ENCODE measurements at regions not wholly inside any gene's neighbourhood (a gene's known extent, or its start where the extent isn't known, plus 50 kb on each side); places are given as distances from the start of the nearest gene placed in this dataset.

DNA sequence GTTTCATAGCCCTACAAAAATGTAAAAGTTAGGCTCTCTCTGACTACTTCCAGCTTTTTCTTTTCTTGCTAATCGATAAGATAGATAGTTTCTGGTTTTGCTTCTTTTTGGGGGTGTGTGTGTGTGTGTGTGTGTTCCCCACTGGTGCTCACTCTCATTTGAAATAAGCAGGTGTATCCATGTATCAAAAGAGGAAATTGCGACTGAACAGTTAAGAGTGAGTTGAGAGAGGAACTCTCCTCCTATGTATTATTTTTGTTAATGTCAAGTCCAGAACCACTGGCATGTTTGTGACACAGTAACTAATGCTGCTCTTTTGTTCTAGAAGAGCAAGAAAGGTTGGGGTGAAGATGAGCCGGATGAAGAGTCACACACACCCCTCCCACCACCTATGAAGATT lies 96.7 kb upstream of the UMPS start (continued):
- TF ChIP-seq, protein P1, sequence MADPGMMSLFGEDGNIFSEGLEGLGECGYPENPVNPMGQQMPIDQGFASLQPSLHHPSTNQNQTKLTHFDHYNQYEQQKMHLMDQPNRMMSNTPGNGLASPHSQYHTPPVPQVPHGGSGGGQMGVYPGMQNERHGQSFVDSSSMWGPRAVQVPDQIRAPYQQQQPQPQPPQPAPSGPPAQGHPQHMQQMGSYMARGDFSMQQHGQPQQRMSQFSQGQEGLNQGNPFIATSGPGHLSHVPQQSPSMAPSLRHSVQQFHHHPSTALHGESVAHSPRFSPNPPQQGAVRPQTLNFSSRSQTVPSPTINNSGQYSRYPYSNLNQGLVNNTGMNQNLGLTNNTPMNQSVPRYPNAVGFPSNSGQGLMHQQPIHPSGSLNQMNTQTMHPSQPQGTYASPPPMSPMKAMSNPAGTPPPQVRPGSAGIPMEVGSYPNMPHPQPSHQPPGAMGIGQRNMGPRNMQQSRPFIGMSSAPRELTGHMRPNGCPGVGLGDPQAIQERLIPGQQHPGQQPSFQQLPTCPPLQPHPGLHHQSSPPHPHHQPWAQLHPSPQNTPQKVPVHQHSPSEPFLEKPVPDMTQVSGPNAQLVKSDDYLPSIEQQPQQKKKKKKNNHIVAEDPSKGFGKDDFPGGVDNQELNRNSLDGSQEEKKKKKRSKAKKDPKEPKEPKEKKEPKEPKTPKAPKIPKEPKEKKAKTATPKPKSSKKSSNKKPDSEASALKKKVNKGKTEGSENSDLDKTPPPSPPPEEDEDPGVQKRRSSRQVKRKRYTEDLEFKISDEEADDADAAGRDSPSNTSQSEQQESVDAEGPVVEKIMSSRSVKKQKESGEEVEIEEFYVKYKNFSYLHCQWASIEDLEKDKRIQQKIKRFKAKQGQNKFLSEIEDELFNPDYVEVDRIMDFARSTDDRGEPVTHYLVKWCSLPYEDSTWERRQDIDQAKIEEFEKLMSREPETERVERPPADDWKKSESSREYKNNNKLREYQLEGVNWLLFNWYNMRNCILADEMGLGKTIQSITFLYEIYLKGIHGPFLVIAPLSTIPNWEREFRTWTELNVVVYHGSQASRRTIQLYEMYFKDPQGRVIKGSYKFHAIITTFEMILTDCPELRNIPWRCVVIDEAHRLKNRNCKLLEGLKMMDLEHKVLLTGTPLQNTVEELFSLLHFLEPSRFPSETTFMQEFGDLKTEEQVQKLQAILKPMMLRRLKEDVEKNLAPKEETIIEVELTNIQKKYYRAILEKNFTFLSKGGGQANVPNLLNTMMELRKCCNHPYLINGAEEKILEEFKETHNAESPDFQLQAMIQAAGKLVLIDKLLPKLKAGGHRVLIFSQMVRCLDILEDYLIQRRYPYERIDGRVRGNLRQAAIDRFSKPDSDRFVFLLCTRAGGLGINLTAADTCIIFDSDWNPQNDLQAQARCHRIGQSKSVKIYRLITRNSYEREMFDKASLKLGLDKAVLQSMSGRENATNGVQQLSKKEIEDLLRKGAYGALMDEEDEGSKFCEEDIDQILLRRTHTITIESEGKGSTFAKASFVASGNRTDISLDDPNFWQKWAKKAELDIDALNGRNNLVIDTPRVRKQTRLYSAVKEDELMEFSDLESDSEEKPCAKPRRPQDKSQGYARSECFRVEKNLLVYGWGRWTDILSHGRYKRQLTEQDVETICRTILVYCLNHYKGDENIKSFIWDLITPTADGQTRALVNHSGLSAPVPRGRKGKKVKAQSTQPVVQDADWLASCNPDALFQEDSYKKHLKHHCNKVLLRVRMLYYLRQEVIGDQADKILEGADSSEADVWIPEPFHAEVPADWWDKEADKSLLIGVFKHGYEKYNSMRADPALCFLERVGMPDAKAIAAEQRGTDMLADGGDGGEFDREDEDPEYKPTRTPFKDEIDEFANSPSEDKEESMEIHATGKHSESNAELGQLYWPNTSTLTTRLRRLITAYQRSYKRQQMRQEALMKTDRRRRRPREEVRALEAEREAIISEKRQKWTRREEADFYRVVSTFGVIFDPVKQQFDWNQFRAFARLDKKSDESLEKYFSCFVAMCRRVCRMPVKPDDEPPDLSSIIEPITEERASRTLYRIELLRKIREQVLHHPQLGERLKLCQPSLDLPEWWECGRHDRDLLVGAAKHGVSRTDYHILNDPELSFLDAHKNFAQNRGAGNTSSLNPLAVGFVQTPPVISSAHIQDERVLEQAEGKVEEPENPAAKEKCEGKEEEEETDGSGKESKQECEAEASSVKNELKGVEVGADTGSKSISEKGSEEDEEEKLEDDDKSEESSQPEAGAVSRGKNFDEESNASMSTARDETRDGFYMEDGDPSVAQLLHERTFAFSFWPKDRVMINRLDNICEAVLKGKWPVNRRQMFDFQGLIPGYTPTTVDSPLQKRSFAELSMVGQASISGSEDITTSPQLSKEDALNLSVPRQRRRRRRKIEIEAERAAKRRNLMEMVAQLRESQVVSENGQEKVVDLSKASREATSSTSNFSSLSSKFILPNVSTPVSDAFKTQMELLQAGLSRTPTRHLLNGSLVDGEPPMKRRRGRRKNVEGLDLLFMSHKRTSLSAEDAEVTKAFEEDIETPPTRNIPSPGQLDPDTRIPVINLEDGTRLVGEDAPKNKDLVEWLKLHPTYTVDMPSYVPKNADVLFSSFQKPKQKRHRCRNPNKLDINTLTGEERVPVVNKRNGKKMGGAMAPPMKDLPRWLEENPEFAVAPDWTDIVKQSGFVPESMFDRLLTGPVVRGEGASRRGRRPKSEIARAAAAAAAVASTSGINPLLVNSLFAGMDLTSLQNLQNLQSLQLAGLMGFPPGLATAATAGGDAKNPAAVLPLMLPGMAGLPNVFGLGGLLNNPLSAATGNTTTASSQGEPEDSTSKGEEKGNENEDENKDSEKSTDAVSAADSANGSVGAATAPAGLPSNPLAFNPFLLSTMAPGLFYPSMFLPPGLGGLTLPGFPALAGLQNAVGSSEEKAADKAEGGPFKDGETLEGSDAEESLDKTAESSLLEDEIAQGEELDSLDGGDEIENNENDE (IDR thresholded peaks at IDR 0.05; ENCODE audit: insufficient replicate concordance, low read length), result no peak
